HG03342 (cell line): ENCODE measurements at regions not wholly inside any gene's neighbourhood (a gene's known extent, or its start where the extent isn't known, plus 50 kb on each side); places are given as distances from the start of the nearest gene placed in this dataset.

Source experiments
- ATAC-seq: cut with Tn5 transposase; IDR thresholded peaks from one replicate; pipeline ENCODE4 v1.9.1; 2021; ENCODE audit warnings: mild to moderate bottlenecking, moderate library complexity; ENCODE audit not compliant: unreplicated experiment

- peak; percentile 95 for ATAC-seq
These were observed 1395.8 kb downstream of the EFNB2 start for GRCh38 chr13:105139380-105140285.

GRCh38 chr13:105139048-105139379 is 1396.4 kb downstream of the EFNB2 start:
- peak; percentile 10 for ATAC-seq

GRCh38 chr13:105135852-105136615 is 1399.4 kb downstream of the EFNB2 start:
- ATAC-seq, result no peak

GRCh38 chr13:105127732-105128131 is 1407.7 kb downstream of the EFNB2 start:
- ATAC-seq, result no peak

GRCh38 chr13:105121221-105121620 is 1414.2 kb downstream of the EFNB2 start:
- no peak for ATAC-seq

- ATAC-seq, result no peak
These were observed 1417.0 kb downstream of the EFNB2 start for GRCh38 chr13:105118426-105118985.

GRCh38 chr13:105116966-105117365 is 1418.5 kb downstream of the EFNB2 start:
- no peak for ATAC-seq

- ATAC-seq, result no peak
These were observed 1422.9 kb downstream of the EFNB2 start for GRCh38 chr13:105112561-105112960.

- ATAC-seq, result no peak
These were observed 1427.7 kb downstream of the EFNB2 start for GRCh38 chr13:105107781-105108180.

GRCh38 chr13:105105471-105105870 is 1430.0 kb downstream of the EFNB2 start:
- no peak for ATAC-seq

GRCh38 chr13:105097521-105097920 is 1437.9 kb downstream of the EFNB2 start:
- no peak for ATAC-seq

- ATAC-seq, result no peak
These were observed 1445.4 kb downstream of the EFNB2 start for GRCh38 chr13:105089858-105090643.

GRCh38 chr13:105087945-105088344 is 1447.5 kb downstream of the EFNB2 start:
- ATAC-seq, result no peak

GRCh38 chr13:105084931-105085330 is 1450.5 kb downstream of the EFNB2 start:
- ATAC-seq, result no peak

- no peak for ATAC-seq
These were observed 1451.5 kb downstream of the EFNB2 start for GRCh38 chr13:105083992-105084391.

- no peak for ATAC-seq
These were observed 1460.7 kb downstream of the EFNB2 start for GRCh38 chr13:105074755-105075154.

- no peak for ATAC-seq
These were observed 1462.4 kb downstream of the EFNB2 start for GRCh38 chr13:105073041-105073440.

GRCh38 chr13:105070452-105070851 is 1465.0 kb downstream of the EFNB2 start:
- ATAC-seq, result no peak

GRCh38 chr13:105069106-105069505 is 1466.4 kb downstream of the EFNB2 start:
- ATAC-seq, result no peak

- ATAC-seq, result no peak
These were observed 1471.8 kb downstream of the EFNB2 start for GRCh38 chr13:105063676-105064075.

GRCh38 chr13:105059786-105060185 is 1475.7 kb downstream of the EFNB2 start:
- ATAC-seq, result no peak
